ENCODE measurements at regions not wholly inside any gene's neighbourhood (a gene's known extent, or its start where the extent isn't known, plus 50 kb on each side); places are given as distances from the start of the nearest gene placed in this dataset.

DNA sequence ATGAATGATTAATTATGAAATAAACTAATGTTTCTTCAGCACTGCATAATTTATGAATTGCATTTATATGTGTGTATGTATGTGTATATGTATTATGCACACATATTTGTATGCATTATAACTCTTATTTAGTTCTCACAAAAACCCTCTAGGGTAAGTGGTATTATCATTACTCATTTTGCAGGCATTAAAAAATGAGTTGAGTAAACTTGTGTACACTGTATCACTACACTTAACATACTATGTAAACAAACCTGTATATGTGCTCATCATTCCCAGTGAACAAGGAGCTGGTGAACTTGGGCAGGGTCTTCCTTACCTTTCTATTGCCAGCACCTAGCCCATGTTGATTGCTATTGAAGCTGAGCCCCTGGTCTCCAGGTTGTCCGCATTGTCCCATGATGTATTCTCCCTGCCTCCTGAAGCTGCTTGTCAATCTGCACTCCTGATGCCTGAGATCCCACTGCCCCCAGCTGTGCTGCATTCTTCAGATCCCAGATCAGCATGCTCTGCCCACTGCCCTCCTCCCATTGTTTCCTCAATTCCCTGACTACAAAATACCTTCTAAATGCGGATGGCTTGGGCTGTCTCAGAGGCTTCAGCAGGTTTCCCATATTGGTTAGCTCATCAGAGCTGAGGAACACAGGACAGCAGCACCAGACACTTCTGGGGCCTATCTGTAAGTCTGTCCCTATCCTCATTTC, 267.9 kb upstream of the SESN3 start:
- no peak overlapping the region for H4K91ac ChIP-seq (replicated peaks; ENCODE audit: insufficient read length, low read length)
- no peak overlapping the region for H3K4me3 ChIP-seq (ENCODE audit: extremely low read depth in 1 of 4, insufficient read depth in 2 of 4, low read depth in 3 of 4, low read length in 4 of 4)
- H2BK120ac ChIP-seq (replicated peaks; ENCODE audit: low read depth, low read length), result no peak overlapping the region
- peak overlapping the region; percentile 30; the same call in 1 of the 2 replicates for H2BK12ac ChIP-seq (ENCODE audit: low read depth, low read length)
- no peaks in the 10 kb centered on the region for H3K27me3 ChIP-seq (replicated peaks in 1 of 4; ENCODE audit: control insufficient read depth in 3 of 4, extremely low read depth in 1 of 4, insufficient read depth in 3 of 4, low read length in 3 of 4)
- H3K4me1 ChIP-seq (replicated peaks in 1 of 4; ENCODE audit: control insufficient read depth in 3 of 4, insufficient read depth in 4 of 4, low read length in 3 of 4), result peaks cover 4 to 13% (median 5%) of the 10 kb centered on the region in 4 experiments; a peak in 6 of 7 replicates
- no peaks in the 10 kb centered on the region; the same call in 1 of the 2 replicates for H3K23me2 ChIP-seq (ENCODE audit: low read depth, low read length)
- H3K18ac ChIP-seq (ENCODE audit: extremely low read depth, low read length), result no peak overlapping the region
- no peak overlapping the region for H2BK15ac ChIP-seq (ENCODE audit: low read length)
- peak overlapping the region in 1 of 2 experiments; percentile 28; a peak in 1 of 4 replicates for H3K4me2 ChIP-seq (ENCODE audit: insufficient read depth in 1 of 2, low read depth in 2 of 2, low read length in 2 of 2)
- H2BK5ac ChIP-seq (ENCODE audit: low read depth, low read length), result no peak overlapping the region
- H3K27ac ChIP-seq (ENCODE audit: low read depth, low read length), result no peak overlapping the region
- no peak overlapping the region for H3K14ac ChIP-seq (ENCODE audit: insufficient read length)
- FAIRE-seq, result peak; percentile 88
- ChIA-PET POLR2A (ENCODE audit: partially characterized antibody) (interaction anchor here (1.2 kb wide), 1 partner anchor 20 kb away, joined by 3 read pairs; no protein-coding TSS in a partner anchor), CTCF (ENCODE audit: partially characterized antibody) (interaction anchor here (0.8 to 3.6 kb wide), 8 partner anchors 8 to 348 kb away, joined by 3 to 13 read pairs (median 5); no protein-coding TSS in a partner anchor)
- H2AK5ac ChIP-seq (ENCODE audit: low read depth, low read length), result no peak overlapping the region
- no peaks in the 10 kb centered on the region for H3K9me3 ChIP-seq (ENCODE audit: insufficient read depth in 2 of 2, low read depth in 1 of 2, low read length in 1 of 2)
- no peak overlapping the region for H3K23ac ChIP-seq (ENCODE audit: insufficient read length)
- H4K5ac ChIP-seq (ENCODE audit: insufficient read length, low read depth, low read length), result no peak overlapping the region
- H3K56ac ChIP-seq (replicated peaks; ENCODE audit: insufficient read length, low read depth, low read length), result no peak overlapping the region
- no peak overlapping the region for H4K8ac ChIP-seq (ENCODE audit: extremely low read depth, insufficient read depth, low read length)
- peak; percentile 54 to 68 for DNase-seq (ENCODE audit: low read depth in 1 of 2, low spot score in 2 of 2)
- H3K79me1 ChIP-seq (ENCODE audit: low read depth, low read length), result no peaks in the 10 kb centered on the region
- no peak overlapping the region for H2AFZ ChIP-seq (ENCODE audit: low read length)
- H3K4ac ChIP-seq (replicated peaks; ENCODE audit: insufficient read length, low read depth, low read length), result no peak overlapping the region
- H3K79me2 ChIP-seq (ENCODE audit: control insufficient read depth in 1 of 2, insufficient read depth in 2 of 2, low read length in 2 of 2), result no peaks in the 10 kb centered on the region
- no peaks in the 10 kb centered on the region for H3K36me3 ChIP-seq (ENCODE audit: control insufficient read depth in 2 of 4, insufficient read depth in 4 of 4, low read length in 3 of 4)
- WGBS, 2 experiments (ENCODE audit: extremely low coverage in 1 of 2, insufficient coverage in 1 of 2, insufficient read length in 1 of 2, insufficient replicate concordance in 2 of 2, low coverage in 1 of 2, low lambda C conversion rate in 2 of 2, missing lambda C conversion rate in 1 of 2), result 35% methylated on average over 2 of the region's 2 CpGs; no CpG with 5 or more reads in 1 of the 2 experiments
- no peaks in the 10 kb centered on the region for H4K20me1 ChIP-seq (replicated peaks in 1 of 2; ENCODE audit: control insufficient read depth in 1 of 2, insufficient read depth in 2 of 2, low read length in 2 of 2)
- H2BK20ac ChIP-seq (ENCODE audit: low read length), result no peak overlapping the region
- no peak overlapping the region for H3K9ac ChIP-seq (replicated peaks in 1 of 4; ENCODE audit: extremely low read depth in 1 of 4, low read depth in 3 of 4, low read length in 3 of 4)
- TF ChIP-seq SAP30 (IDR thresholded peaks at IDR 0.05; ENCODE audit: insufficient read depth, insufficient replicate concordance, low read length), result no peak
- no peak for TF ChIP-seq CHD2 (IDR thresholded peaks at IDR 0.05; ENCODE audit: low read length)
- TF ChIP-seq, protein P1, sequence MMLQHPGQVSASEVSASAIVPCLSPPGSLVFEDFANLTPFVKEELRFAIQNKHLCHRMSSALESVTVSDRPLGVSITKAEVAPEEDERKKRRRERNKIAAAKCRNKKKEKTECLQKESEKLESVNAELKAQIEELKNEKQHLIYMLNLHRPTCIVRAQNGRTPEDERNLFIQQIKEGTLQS (IDR thresholded peaks at IDR 0.05; ENCODE audit: insufficient read depth, low read depth, low read length), result no peak
- TF ChIP-seq PHF8 (conservative IDR thresholded peaks at IDR 0.05; ENCODE audit: low read depth, low read length), result no peak
- no peak for TF ChIP-seq SRF (IDR thresholded peaks at IDR 0.05; ENCODE audit: low read depth, low read length)
- TF ChIP-seq NANOG (IDR thresholded peaks at IDR 0.05; ENCODE audit: insufficient read depth, low read depth, low read length, poor library complexity, severe bottlenecking), result peak; percentile 17
- TF ChIP-seq, protein P2, sequence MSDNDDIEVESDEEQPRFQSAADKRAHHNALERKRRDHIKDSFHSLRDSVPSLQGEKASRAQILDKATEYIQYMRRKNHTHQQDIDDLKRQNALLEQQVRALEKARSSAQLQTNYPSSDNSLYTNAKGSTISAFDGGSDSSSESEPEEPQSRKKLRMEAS (IDR thresholded peaks at IDR 0.05), result peak; percentile 41; the same call in 1 of the 2 replicates
- TF ChIP-seq SUZ12 (IDR thresholded peaks at IDR 0.05; ENCODE audit: low read length), result no peak
- no peak for TF ChIP-seq BACH1 (IDR thresholded peaks at IDR 0.05; ENCODE audit: low read length)
- no peak for TF ChIP-seq POLR2A (IDR thresholded peaks at IDR 0.05; ENCODE audit: control extremely low read depth in 1 of 2, low read depth in 2 of 2, low read length in 2 of 2)
- TF ChIP-seq TBP (IDR thresholded peaks at IDR 0.05; ENCODE audit: low read depth, low read length), result no peak
- TF ChIP-seq ASH2L (IDR thresholded peaks at IDR 0.05; ENCODE audit: low read length), result peak; percentile 19
- no peak for TF ChIP-seq KDM1A (IDR thresholded peaks at IDR 0.05; ENCODE audit: borderline replicate concordance, low read length)
